ENCODE measurements at regions not wholly inside any gene's neighbourhood (a gene's known extent, or its start where the extent isn't known, plus 50 kb on each side); places are given as distances from the start of the nearest gene placed in this dataset.
"Not testable (repeated sequence)": the region's sequence is repeated elsewhere in the genome, so short reads cannot be mapped to it uniquely, and the experiment has no call there.

GRCh38 chr18:2147476-2148230, 423.7 kb downstream of the METTL4 start:
- DNase-seq, result no peak

- no peak for DNase-seq
Measured at GRCh38 chr18:2148823-2149222, 422.5 kb downstream of the METTL4 start.

GRCh38 chr18:2150566-2150965, 420.7 kb downstream of the METTL4 start:
- DNase-seq, result no peak

- no peak for DNase-seq
Measured at GRCh38 chr18:2154278-2154677, 417.0 kb downstream of the METTL4 start.

GRCh38 chr18:2164644-2165550, 406.4 kb downstream of the METTL4 start:
- DNase-seq, result no peak

- not testable (repeated sequence) for DNase-seq
Measured at GRCh38 chr18:2166876-2167275, 404.4 kb downstream of the METTL4 start.

GRCh38 chr18:2168022-2168421, 403.3 kb downstream of the METTL4 start:
- DNase-seq, result no peak

GRCh38 chr18:2169656-2170055, 401.6 kb downstream of the METTL4 start:
- DNase-seq, result no peak

GRCh38 chr18:2171840-2172625, 399.3 kb downstream of the METTL4 start:
- no peak for DNase-seq

- no peak for DNase-seq
Measured at GRCh38 chr18:2172881-2173280, 398.4 kb downstream of the METTL4 start.

- no peak for DNase-seq
Measured at GRCh38 chr18:2173486-2173885, 397.8 kb downstream of the METTL4 start.

- no peak for DNase-seq
Measured at GRCh38 chr18:2178036-2178435, 393.3 kb downstream of the METTL4 start.

- no peak for DNase-seq
Measured at GRCh38 chr18:2179498-2180183, 391.7 kb downstream of the METTL4 start.

- DNase-seq, result no peak
Measured at GRCh38 chr18:2180586-2180985, 390.7 kb downstream of the METTL4 start.

- DNase-seq, result no peak
Measured at GRCh38 chr18:2183432-2183831, 387.9 kb downstream of the METTL4 start.

- no peak for DNase-seq
Measured at GRCh38 chr18:2186967-2187366, 384.3 kb downstream of the METTL4 start.

GRCh38 chr18:2188258-2188657, 383.0 kb downstream of the METTL4 start:
- no peak for DNase-seq

- no peak for DNase-seq
Measured at GRCh38 chr18:2191180-2191790, 380.0 kb downstream of the METTL4 start.

- no peak for DNase-seq
Measured at GRCh38 chr18:2192562-2192961, 378.7 kb downstream of the METTL4 start.

GRCh38 chr18:2197946-2198345, 373.4 kb downstream of the METTL4 start:
- no peak for DNase-seq

- DNase-seq, result no peak
Measured at GRCh38 chr18:2199060-2199459, 372.2 kb downstream of the METTL4 start.

- DNase-seq, result no peak
Measured at GRCh38 chr18:2201036-2201600, 370.2 kb downstream of the METTL4 start.
